ENCODE measurements at regions not wholly inside any gene's neighbourhood (a gene's known extent, or its start where the extent isn't known, plus 50 kb on each side); places are given as distances from the start of the nearest gene placed in this dataset.

DNA sequence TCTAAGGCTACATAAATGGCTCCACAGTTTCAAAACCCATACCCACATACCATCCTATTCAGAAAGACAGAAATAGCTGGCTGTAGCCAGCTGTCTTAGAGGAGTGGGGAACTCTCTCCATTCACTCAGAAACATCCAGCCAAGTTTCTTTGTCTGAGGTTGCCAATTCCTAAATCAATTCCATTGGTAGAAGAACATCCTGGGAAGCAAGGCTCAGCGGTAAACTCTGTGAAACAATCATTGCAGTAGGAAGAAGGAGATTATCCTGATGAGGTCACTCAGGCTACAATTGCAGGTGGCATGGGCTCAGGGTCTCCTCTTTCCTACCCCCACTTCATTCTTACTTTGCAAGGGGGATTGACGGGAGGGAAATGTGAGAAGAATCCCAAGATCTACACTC, 154.0 kb downstream of the ETV1 start:
- TF ChIP-seq EZH2 (IDR thresholded peaks at IDR 0.05; ENCODE audit: insufficient read depth, poor library complexity, severe bottlenecking) (no peak), EZH2phosphoT487 (IDR thresholded peaks at IDR 0.05; ENCODE audit: insufficient read depth, low read depth) (no peak)

Data from GM23248 (cell line).